ENCODE measurements at regions not wholly inside any gene's neighbourhood (a gene's known extent, or its start where the extent isn't known, plus 50 kb on each side); places are given as distances from the start of the nearest gene placed in this dataset.

GRCh38 chr6:158910484-158911440 lies 89.2 kb downstream of the RSPH3 start (continued):
- TF ChIP-seq EP300 (IDR thresholded peaks at IDR 0.05; ENCODE audit: borderline replicate concordance in 1 of 2, low read depth in 1 of 2, low read length in 1 of 2) (no peak), EZH2phosphoT487 (IDR thresholded peaks at IDR 0.05; ENCODE audit: borderline replicate concordance, low read depth) (no peak)

- DNase-seq, result no peak
- Histone ChIP-seq H3K4me2 (no peak overlapping the region), H4K20me1 (ENCODE audit: insufficient read depth) (no peaks in the 10 kb centered on the region), H3K9me2 (no peaks in the 10 kb centered on the region), H3K4me1 (ENCODE audit: control insufficient read depth in 1 of 2, insufficient read depth in 2 of 2, low read depth in 1 of 2, low read length in 1 of 2) (no peaks in the 10 kb centered on the region; a peak in 1 of 4 replicates), H3F3A (replicated peaks; ENCODE audit: insufficient read depth) (no peaks in the 10 kb centered on the region), H3K9me3 (peaks cover 10% of the 10 kb centered on the region), H3K27ac (ENCODE audit: low read depth in 2 of 2, low read length in 1 of 2) (no peak overlapping the region), H3K36me3 (replicated peaks in 1 of 2; ENCODE audit: control insufficient read depth in 1 of 2, insufficient read depth in 2 of 2, low read length in 1 of 2) (no peaks in the 10 kb centered on the region), H3K27me3 (ENCODE audit: insufficient read depth) (no peaks in the 10 kb centered on the region), H3K4me3 (ENCODE audit: low read depth in 2 of 2, low read length in 1 of 2) (no peak overlapping the region), H3K79me2 (ENCODE audit: insufficient read depth) (no peaks in the 10 kb centered on the region), H3K9ac (no peak overlapping the region), H2AFZ (ENCODE audit: low read depth) (no peak overlapping the region)
- CTCF ChIA-PET, result no interaction called here
- POLR2A ChIA-PET, result no interaction called here
- TF ChIP-seq USF2 (IDR thresholded peaks at IDR 0.05; ENCODE audit: borderline replicate concordance, low read depth, low read length) (no peak), ZBTB33 (IDR thresholded peaks at IDR 0.05; ENCODE audit: borderline replicate concordance, low read depth) (no peak), SMC3 (IDR thresholded peaks at IDR 0.05; ENCODE audit: low read depth, low read length) (no peak), RFX5 (IDR thresholded peaks at IDR 0.05; ENCODE audit: low read length) (no peak), RCOR1 (IDR thresholded peaks at IDR 0.05; ENCODE audit: low read length) (no peak), MEF2A (IDR thresholded peaks at IDR 0.05; ENCODE audit: borderline replicate concordance, low read depth) (no peak), USF1 (IDR thresholded peaks at IDR 0.05; ENCODE audit: borderline replicate concordance, low read depth) (no peak), SIN3A (IDR thresholded peaks at IDR 0.05; ENCODE audit: borderline replicate concordance, low read depth, low read length) (no peak), FOXM1 (IDR thresholded peaks at IDR 0.05; ENCODE audit: low read depth) (no peak), IRF3 (IDR thresholded peaks at IDR 0.05; ENCODE audit: low read depth, low read length) (no peak), YY1 (IDR thresholded peaks at IDR 0.05; ENCODE audit: low read depth) (no peak), GATA2 (CRISPR knock-in tag; IDR thresholded peaks at IDR 0.05) (no peak), MAX (IDR thresholded peaks at IDR 0.05; ENCODE audit: low read depth) (no peak)
- WGBS (ENCODE audit: low lambda C conversion rate), result 76% methylated on average over 13 of the region's 13 CpGs
These were observed 90.1 kb downstream of the RSPH3 start for GRCh38 chr6:158909938-158910337.
